Inferior parietal cortex (tissue), 1 donor: ENCODE measurements at regions not wholly inside any gene's neighbourhood (a gene's known extent, or its start where the extent isn't known, plus 50 kb on each side); places are given as distances from the start of the nearest gene placed in this dataset.
"Not testable (repeated sequence)": the region's sequence is repeated elsewhere in the genome, so short reads cannot be mapped to it uniquely, and the experiment has no call there.

Experiments
- DNase-seq: peaks from one replicate; pipeline ENCODE4 v3.0.0-alpha.2; 2016; ENCODE audit errors: extremely low spot score

DNA sequence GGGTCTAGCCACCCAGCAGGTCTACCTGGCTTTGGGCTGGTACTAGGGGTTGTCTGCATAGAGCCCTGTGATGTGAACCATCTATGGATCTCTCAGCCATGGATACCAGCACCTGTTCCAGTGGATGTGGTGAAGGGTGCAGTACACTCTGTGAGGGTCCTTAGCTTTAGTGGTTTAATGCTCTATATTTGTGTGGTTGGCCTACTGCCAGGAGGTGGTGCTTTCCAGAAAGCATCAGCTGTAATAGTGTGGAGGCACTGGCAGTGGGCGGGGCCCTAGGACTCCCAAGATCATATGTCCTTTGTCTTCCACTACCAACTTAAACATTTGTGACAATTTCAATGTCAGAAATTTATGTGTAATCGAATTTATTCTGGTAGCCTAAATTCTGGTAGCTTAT is 1065.1 kb downstream of the RPIA start:
- not testable (repeated sequence) for DNase-seq

- not testable (repeated sequence) for DNase-seq
Measured at GRCh38 chr2:89758332-89759026, 1067.0 kb downstream of the RPIA start.

- not testable (repeated sequence) for DNase-seq
Measured at GRCh38 chr2:89760762-89761161, 1069.3 kb downstream of the RPIA start.

GRCh38 chr2:89761171-89761570 is 1069.7 kb downstream of the RPIA start:
- not testable (repeated sequence) for DNase-seq

- DNase-seq: not testable (repeated sequence)
Measured at GRCh38 chr2:89761863-89762262, 1070.4 kb downstream of the RPIA start.

- not testable (repeated sequence) for DNase-seq
Measured at GRCh38 chr2:89762461-89763253, 1071.2 kb downstream of the RPIA start.

GRCh38 chr2:89763254-89763580 is 1071.7 kb downstream of the RPIA start:
- DNase-seq: no peak

DNA sequence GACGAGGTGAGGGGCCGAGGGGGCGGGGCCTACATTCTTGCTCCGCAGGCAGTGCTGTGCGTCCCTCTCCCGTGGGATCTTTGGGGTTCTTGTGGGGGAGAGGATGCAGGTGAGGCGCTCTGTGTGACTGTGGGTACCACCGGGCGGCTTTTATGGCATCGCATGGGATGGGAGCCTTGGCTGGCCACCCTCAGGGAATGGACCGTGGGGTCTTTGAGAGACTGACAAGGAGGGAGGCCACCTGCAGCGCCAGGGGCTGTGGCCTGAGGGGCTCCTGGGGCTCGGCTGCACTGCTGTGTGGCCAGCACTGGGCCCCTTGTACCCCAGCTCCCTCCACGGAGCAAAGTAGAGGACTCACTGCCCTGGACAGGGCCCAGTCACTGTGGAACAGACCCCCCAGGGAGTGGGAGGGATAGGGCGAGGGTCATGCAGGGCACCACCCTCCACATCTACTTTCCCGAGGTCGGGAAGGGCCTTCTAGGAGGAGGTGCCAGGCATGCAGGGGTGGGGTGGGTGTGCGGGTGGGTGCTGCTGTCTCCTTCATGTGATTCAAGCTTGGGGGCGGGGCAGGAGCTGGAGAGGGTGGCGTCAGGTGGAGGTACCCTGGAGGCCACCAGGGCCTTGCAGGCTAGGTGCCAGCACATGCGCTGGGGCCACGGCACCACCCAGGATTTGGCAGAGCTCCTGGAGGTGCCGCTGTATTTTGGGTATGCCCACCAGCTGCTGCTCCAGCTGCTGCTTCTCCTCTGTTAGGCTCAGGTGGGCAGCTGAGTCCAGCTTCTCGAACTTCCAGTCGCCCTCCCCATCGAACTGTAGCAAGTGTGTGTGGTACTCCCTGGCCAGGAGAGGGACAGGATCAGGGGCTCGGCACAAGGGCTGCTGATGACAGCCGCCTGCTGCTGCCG is 1072.4 kb downstream of the RPIA start:
- no peak for DNase-seq

DNA sequence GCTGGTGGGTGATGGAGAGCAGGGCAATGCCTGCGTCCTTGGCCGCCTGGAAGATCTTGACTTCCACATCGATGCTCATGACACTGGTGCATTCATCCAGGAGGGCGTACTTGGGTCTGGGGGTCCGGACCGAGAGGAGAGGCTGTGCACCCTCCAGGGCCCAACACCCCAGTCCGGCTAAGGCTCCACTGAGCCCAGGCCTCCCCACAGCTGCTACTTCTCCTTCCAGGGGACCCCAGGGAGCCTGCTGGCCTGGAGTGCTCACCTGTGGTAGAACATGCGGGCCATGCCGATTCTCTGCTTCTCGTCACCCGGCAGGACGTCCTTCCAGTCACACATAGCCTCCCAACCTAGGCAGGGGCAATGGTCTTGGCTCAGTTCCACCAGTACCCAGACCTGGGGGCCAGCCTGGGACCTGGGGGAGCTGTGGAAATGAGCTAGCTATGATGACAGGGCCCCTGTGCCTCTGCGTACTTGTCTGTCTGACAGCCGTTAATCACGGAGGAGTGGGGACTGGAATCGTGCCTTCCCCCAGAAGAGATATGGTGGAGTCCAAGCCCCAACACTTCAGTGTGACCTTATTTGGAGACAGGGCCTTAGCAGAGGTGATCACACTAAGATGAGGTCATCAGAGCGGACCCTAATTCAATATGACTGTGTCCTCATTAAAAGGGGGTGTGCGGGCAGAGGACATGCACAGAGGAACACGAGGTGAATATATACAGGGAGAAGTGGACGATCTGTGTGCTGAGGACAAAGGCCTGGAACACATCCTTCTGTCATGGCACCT is 1073.3 kb downstream of the RPIA start:
- not testable (repeated sequence) for DNase-seq

DNA sequence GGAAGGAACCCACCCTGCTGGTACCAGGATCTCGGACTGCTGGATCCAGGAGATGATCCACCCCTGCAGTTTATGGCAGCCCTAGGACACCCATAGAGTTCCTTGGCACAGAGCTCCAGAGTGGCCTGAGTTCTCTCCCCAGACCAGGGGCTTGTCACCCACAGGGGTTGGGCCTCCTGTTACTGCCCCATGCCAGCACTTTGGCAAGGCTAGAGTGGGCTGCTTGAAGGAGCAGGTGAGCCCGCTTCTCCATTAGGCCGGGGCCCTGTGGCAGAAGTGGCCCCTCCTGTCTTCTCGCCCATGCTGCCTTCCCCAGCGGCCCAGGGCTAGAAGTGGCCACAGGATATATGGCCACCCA is 1073.9 kb downstream of the RPIA start:
- DNase-seq: not testable (repeated sequence)

DNA sequence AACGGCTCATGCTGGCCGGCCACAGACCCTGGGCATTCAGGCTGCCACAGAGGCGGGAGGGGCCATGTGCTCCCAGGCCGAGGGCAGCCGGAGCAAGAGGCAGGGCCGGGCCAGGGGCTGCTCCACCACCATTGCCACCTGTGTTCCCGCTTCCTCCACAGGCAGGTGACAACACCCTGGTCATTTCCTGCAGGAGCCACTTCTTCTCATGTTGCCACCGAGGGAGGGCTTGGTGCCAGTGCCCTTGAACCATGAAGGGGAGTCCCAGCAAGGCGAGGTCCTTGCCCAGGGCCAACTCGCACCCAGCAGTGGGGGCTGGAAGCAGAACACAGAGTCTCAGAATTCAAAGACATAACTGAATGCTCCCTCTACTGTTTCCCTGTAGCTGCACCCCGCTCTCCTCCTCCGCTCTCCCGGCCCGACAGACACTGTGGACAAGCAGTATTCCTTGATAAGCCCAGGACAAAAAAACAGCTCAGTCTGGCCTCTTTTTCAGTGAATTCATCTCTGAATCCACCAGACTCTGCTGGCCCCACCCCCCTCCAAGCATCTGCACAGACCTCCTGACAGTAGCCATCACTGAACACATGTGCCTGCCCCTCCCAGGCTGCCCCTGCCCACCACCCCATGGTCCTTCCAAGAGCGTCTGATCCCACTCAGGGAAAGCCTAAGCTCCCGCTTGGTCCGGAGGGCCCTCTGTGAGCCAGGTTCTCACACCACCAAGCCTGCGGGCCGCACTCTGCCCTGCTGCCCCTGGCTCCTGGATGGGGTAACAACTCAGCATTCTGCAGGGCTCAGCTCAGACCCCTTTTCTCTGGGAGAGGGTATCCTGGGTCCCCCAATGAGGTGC is 1074.9 kb downstream of the RPIA start:
- DNase-seq: not testable (repeated sequence)

GRCh38 chr2:89767058-89767457 is 1075.6 kb downstream of the RPIA start:
- DNase-seq: not testable (repeated sequence)

DNA sequence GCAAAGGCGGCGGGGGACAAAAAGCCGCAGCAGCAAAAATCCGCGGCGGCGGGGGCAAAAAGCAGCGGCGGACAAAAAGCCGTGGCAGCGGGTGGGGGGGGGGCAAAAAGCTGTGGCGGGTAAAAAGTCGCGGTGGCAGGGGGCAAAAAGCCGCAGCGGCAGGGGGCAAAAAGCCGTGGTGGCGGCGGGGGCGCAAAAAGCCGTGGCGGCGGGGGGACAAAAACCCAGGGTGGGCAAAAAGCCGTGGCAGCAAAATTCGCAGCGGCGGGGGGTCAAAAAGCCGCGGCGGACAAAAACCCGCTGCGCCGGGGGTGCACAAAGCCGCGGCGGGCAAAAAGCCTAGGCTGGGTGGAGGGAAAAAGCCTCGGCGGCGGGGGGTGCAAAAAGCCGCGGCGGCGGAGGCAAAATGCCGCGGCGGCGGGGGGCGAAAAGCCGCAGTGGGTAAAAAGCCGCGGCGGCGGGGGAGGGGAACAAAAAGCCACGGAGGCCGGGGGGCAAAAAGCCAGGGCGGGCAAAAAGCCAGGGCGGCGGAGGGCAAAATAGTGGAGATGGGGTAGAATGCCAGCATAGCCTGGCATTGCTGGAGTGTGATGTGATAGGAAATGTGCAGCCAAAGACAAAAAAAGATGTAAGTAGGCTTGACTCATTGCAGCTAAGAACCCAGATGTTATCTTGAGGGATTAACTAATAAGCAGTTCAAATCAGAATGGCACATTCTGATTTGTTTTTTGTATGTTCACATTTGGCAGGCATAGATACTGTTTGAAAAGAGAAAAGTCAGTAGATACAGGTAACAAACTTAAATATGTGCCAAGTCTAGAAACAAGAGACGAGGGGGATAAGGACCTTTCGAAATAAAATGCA is 1076.3 kb downstream of the RPIA start:
- no peak for DNase-seq

DNA sequence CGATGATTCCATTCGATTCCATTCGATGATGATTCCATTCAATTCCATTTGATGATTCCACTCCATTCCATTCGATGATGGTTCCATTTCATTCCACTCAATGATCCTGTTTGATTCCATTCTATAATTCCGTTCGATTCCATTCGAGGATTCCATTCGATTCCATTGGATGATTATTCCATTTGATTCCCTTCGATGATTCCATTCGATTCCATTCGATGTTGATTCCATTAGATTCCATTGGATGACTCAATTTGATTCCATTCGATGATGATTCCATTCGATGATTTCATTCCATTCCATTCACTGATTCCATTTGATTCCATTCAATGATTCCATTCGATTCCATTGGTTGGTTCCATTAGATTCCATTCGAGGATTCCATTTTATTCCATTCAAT is 1084.4 kb downstream of the RPIA start:
- DNase-seq: no peak

DNA sequence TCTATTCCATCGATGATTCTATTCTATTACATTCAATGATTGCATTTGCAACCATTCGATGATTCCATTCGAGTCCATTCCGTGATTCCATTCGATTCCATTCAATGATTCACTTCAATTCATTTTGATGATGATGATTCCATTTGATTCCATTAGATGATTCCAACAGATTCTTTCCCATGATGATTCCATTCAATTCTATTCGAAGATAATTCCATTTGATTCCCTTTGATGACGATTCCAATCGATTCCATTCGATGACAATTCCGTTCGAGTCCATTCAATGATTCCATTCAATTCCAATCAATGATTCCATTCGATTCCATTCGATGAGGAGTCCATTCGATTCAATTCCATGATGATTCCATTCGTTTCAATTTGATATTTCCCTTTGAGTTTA is 1088.8 kb downstream of the RPIA start:
- no peak for DNase-seq

GRCh38 chr2:89781962-89782361 is 1090.5 kb downstream of the RPIA start:
- DNase-seq: no peak

- no peak for DNase-seq
Measured at GRCh38 chr2:89784960-89785359, 1093.5 kb downstream of the RPIA start.

GRCh38 chr2:89785528-89785927 is 1094.1 kb downstream of the RPIA start:
- not testable (repeated sequence) for DNase-seq

DNA sequence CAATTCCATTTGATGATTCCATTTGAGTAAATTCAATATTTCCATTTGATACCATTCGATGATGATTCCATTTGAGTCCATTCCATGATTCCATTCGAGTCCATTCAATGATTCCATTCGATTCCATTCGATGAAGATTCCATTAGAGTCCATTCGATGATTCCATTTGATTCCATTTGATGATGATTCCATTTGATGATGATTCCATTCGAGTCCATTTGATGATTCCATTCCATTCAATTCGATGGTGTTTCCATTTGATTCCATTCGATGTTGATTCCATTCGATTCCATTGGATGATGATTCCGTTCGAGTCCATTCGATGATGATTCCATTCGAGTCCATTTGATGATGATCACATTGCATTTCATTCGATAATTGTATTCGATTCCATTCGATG is 1095.2 kb downstream of the RPIA start:
- DNase-seq: not testable (repeated sequence)

DNA sequence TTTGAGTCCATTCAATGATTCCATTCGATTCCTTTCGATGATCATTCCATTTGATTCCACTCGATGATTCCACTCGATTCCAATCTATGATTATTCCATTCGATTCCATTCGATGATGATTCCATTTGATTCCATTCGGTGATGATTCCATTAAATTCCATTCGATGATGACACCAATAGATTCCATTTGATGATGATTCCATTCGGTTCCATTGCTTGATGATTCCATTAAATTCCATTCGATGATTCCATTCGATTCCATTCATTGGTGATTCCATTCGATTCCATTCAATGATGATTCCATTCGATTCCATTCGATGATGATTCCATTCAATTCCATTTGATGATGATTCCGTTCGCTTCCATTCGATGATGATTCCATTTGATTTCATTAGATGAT is 1104.1 kb downstream of the RPIA start:
- not testable (repeated sequence) for DNase-seq
